GM23338 (cell line): ENCODE measurements at regions not wholly inside any gene's neighbourhood (a gene's known extent, or its start where the extent isn't known, plus 50 kb on each side); places are given as distances from the start of the nearest gene placed in this dataset.

ENCODE experiments used
- ATAC-seq: fragments of 200-7000 bp; cut with Tn5 transposase; 3 replicates; pipeline ENCODE4 v1.9.1; 2020
- DNase-seq: peaks from one replicate; pipeline ENCODE4 v3.0.0-alpha.2; 2015; ENCODE audit warnings: low spot score
- H2AFZ ChIP-seq: fragments of 200-600 bp; sonication (generic); 2 replicates; pipeline ENCODE4 v1.8.0; 2016; ENCODE audit warnings: antibody characterized with exemption, mild to moderate bottlenecking, moderate library complexity
- H3F3A ChIP-seq: fragments of 200-600 bp; sonication (generic); replicated peaks from 2 replicates; pipeline ENCODE4 v1.8.0; 2017; ENCODE audit warnings: antibody characterized with exemption, mixed run types, low read depth
- H3K27ac ChIP-seq: fragments of 200-600 bp; sonication (generic); 2 replicates; pipeline ENCODE4 v1.6.1; 2016; ENCODE audit warnings: low read depth
- H3K27me3 ChIP-seq: fragments of 200-600 bp; sonication (generic); 2 replicates; pipeline ENCODE4 v1.8.0; 2016; ENCODE audit warnings: mild to moderate bottlenecking, mixed run types, moderate library complexity; ENCODE audit not compliant: insufficient read depth
- H3K36me3 ChIP-seq: fragments of 200-600 bp; sonication (generic); 2 replicates; pipeline ENCODE4 v1.8.0; 2016; ENCODE audit warnings: mild to moderate bottlenecking; ENCODE audit not compliant: insufficient read depth
- H3K4me1 ChIP-seq: fragments of 200-600 bp; sonication (generic); 2 replicates; pipeline ENCODE4 v1.8.0; 2016; ENCODE audit warnings: mild to moderate bottlenecking, moderate library complexity; ENCODE audit not compliant: insufficient read depth
- H3K4me2 ChIP-seq: fragments of 200-600 bp; sonication (generic); 2 replicates; pipeline ENCODE4 v1.7.1; 2017; ENCODE audit warnings: mixed run types
- H3K4me3 ChIP-seq: fragments of 200-600 bp; sonication (generic); 2 replicates; pipeline ENCODE4 v1.6.1; 2016; ENCODE audit warnings: mixed run types
- H3K79me2 ChIP-seq: fragments of 200-600 bp; sonication (generic); replicated peaks from 2 replicates; pipeline ENCODE4 v1.8.0; 2017; ENCODE audit warnings: mild to moderate bottlenecking; ENCODE audit not compliant: insufficient read depth
- H3K9me2 ChIP-seq: fragments of 200-600 bp; sonication (generic); 2 replicates; pipeline ENCODE4 v1.8.0; 2017; ENCODE audit not compliant: insufficient read depth
- H4K20me1 ChIP-seq: fragments of 200-600 bp; sonication (generic); replicated peaks from 2 replicates; pipeline ENCODE4 v1.8.0; 2017; ENCODE audit warnings: mild to moderate bottlenecking; ENCODE audit not compliant: insufficient read depth
- H3K27ac Mint-ChIP-seq: 2 replicates; pipeline ENCODE4 v1.8.0; 2020; ENCODE audit warnings: inconsistent platforms, mild to moderate bottlenecking, moderate library complexity, mixed read lengths
- H3K27me3 Mint-ChIP-seq: 3 replicates; pipeline ENCODE4 v1.8.0; 2022; ENCODE audit warnings: low read depth, mild to moderate bottlenecking, moderate library complexity, mixed read lengths, inconsistent platforms; ENCODE audit not compliant: insufficient read depth, poor library complexity
- H3K36me3 Mint-ChIP-seq: 3 replicates; pipeline ENCODE4 v1.8.0; 2021; ENCODE audit warnings: low read depth, mild to moderate bottlenecking, inconsistent platforms, moderate library complexity, mixed read lengths
- H3K4me1 Mint-ChIP-seq: 3 replicates; pipeline ENCODE4 v1.8.0; 2020; ENCODE audit warnings: mild to moderate bottlenecking, inconsistent platforms, mixed read lengths
- H3K4me3 Mint-ChIP-seq: 3 replicates; pipeline ENCODE4 v1.8.0; 2021; ENCODE audit warnings: moderate library complexity, mild to moderate bottlenecking, inconsistent platforms, mixed read lengths
- H3K9me3 Mint-ChIP-seq: 3 replicates; pipeline ENCODE4 v1.8.0; 2020; ENCODE audit warnings: moderate library complexity, mild to moderate bottlenecking, inconsistent platforms, mixed read lengths
- CREB1 ChIP-seq: fragments of 250-450 bp; sonication (Bioruptor Pico); IDR thresholded peaks from 2 replicates; pipeline ENCODE4 v1.5.0; 2020; ENCODE audit warnings: low read depth, mild to moderate bottlenecking, moderate library complexity
- CTCF ChIP-seq, 2 experiments: fragments of 200-600 bp in 1 of 2; sonication (generic) in 1 of 2; conservative IDR thresholded peaks; 2 replicates each; pipeline versions ENCODE4 v1.5.1 to v1.6.1; 2016 to 2017; ENCODE audit warnings: antibody characterized with exemption in 2 of 2, low read depth in 2 of 2, mild to moderate bottlenecking in 2 of 2, moderate library complexity in 1 of 2
- ETS1 ChIP-seq: IDR thresholded peaks from 2 replicates; pipeline ENCODE4 v1.6.1; 2016; ENCODE audit warnings: antibody characterized with exemption
- EZH2 ChIP-seq: fragments of 200-600 bp; sonication (generic); IDR thresholded peaks from one replicate; pipeline ENCODE4 v1.8.0; 2017; ENCODE audit warnings: antibody characterized with exemption, mild to moderate bottlenecking, low read depth; ENCODE audit not compliant: unreplicated experiment
- EZH2phosphoT487 ChIP-seq: fragments of 200-600 bp; sonication (generic); IDR thresholded peaks from one replicate; pipeline ENCODE4 v1.8.1; 2018; ENCODE audit warnings: antibody characterized with exemption; ENCODE audit not compliant: unreplicated experiment
- JUNB ChIP-seq: IDR thresholded peaks from one replicate; pipeline ENCODE4 v1.6.1; 2016; ENCODE audit warnings: antibody characterized with exemption; ENCODE audit not compliant: unreplicated experiment
- NANOG ChIP-seq: IDR thresholded peaks from 2 replicates; pipeline ENCODE4 v1.6.1; 2016; ENCODE audit warnings: antibody characterized with exemption, borderline replicate concordance
- POLR2AphosphoS5 ChIP-seq: IDR thresholded peaks from 2 replicates; pipeline ENCODE4 v1.6.1; 2016; ENCODE audit warnings: antibody characterized with exemption, low read depth
- REST ChIP-seq: IDR thresholded peaks from one replicate; pipeline ENCODE4 v1.6.1; 2018; ENCODE audit warnings: antibody characterized with exemption; ENCODE audit not compliant: unreplicated experiment
- STAT1 ChIP-seq: IDR thresholded peaks from one replicate; pipeline ENCODE4 v1.6.1; 2016; ENCODE audit warnings: antibody characterized with exemption; ENCODE audit not compliant: unreplicated experiment
- ZNF114 ChIP-seq: fragments of 250-450 bp; sonication (Bioruptor Pico); IDR thresholded peaks from 2 replicates; pipeline ENCODE4 v1.5.0; 2020; ENCODE audit warnings: mild to moderate bottlenecking, moderate library complexity
- ZNF331 ChIP-seq: fragments of 250-450 bp; sonication (Bioruptor Pico); IDR thresholded peaks from 2 replicates; pipeline ENCODE4 v1.5.0; 2020; ENCODE audit warnings: low read depth, mild to moderate bottlenecking, moderate library complexity
- ZNF462 ChIP-seq: fragments of 250-450 bp; sonication (Bioruptor Pico); IDR thresholded peaks from 2 replicates; pipeline ENCODE4 v1.5.0; 2020; ENCODE audit warnings: mild to moderate bottlenecking, moderate library complexity

- no peaks in the 10 kb centered on the region; the same call in 1 of the 2 replicates for H3K4me1 ChIP-seq
- H3K27ac Mint-ChIP-seq, result no peak overlapping the region
- DNase-seq (no peak), ATAC-seq (no peak)
- no peak overlapping the region for H3K4me3 ChIP-seq
- no peaks in the 10 kb centered on the region for H3K27me3 Mint-ChIP-seq
- peaks cover 3% of the 10 kb centered on the region; the same call in 1 of the 3 replicates for H3K36me3 Mint-ChIP-seq
- no peaks in the 10 kb centered on the region for H3K79me2 ChIP-seq
- no peak overlapping the region for H2AFZ ChIP-seq
- peaks cover 5% of the 10 kb centered on the region; the same call in 2 of the 3 replicates for H3K4me1 Mint-ChIP-seq
- peaks cover 13% of the 10 kb centered on the region; the same call in 1 of the 2 replicates for H3K9me2 ChIP-seq
- H3K27ac ChIP-seq, result no peak overlapping the region
- no peak for TF ChIP-seq CTCF (conservative IDR thresholded peaks at IDR 0.05; ENCODE audit: low read depth in 2 of 2)
- no peak for TF ChIP-seq NANOG
- no peak for TF ChIP-seq EZH2phosphoT487
- no peak for TF ChIP-seq EZH2
- TF ChIP-seq ETS1, result no peak
- TF ChIP-seq POLR2AphosphoS5, result no peak
- no peak for TF ChIP-seq REST
- no peak for TF ChIP-seq STAT1
- TF ChIP-seq ZNF462 (CRISPR knock-in tag), result no peak
- no peak for TF ChIP-seq JUNB
- no peak for TF ChIP-seq CREB1 (CRISPR knock-in tag)
- no peak for TF ChIP-seq ZNF114 (CRISPR knock-in tag)
- TF ChIP-seq ZNF331, result no peak
- no peak overlapping the region for H3K4me2 ChIP-seq
- H3K36me3 ChIP-seq, result no peaks in the 10 kb centered on the region
- no peaks in the 10 kb centered on the region for H4K20me1 ChIP-seq
- peaks cover 19% of the 10 kb centered on the region for H3K9me3 Mint-ChIP-seq
- no peaks in the 10 kb centered on the region for H3K27me3 ChIP-seq
- no peak overlapping the region for H3K4me3 Mint-ChIP-seq
- no peaks in the 10 kb centered on the region for H3F3A ChIP-seq
Observed at GRCh38 chr9:106478312-106478711, 384.7 kb upstream of the ZNF462 start.
